Activated naive CD8-positive, alpha-beta T cell (primary cell): ENCODE measurements at regions not wholly inside any gene's neighbourhood (a gene's known extent, or its start where the extent isn't known, plus 50 kb on each side); places are given as distances from the start of the nearest gene placed in this dataset.

ENCODE experiments used
- H3K27ac Mint-ChIP-seq: one replicate; pipeline ENCODE4 v1.8.0; 2021; ENCODE audit warnings: mixed read lengths
- H3K27me3 Mint-ChIP-seq: one replicate; pipeline ENCODE4 v1.8.0; 2021; ENCODE audit warnings: mixed read lengths
- H3K36me3 Mint-ChIP-seq: one replicate; pipeline ENCODE4 v1.8.0; 2021; ENCODE audit warnings: mixed read lengths
- H3K4me1 Mint-ChIP-seq: one replicate; pipeline ENCODE4 v1.8.0; 2021; ENCODE audit warnings: low read depth, mixed read lengths
- H3K4me3 Mint-ChIP-seq: one replicate; pipeline ENCODE4 v1.8.0; 2021; ENCODE audit warnings: mild to moderate bottlenecking, mixed read lengths
- H3K9me3 Mint-ChIP-seq: one replicate; pipeline ENCODE4 v1.8.0; 2021; ENCODE audit warnings: low read depth, mixed read lengths

GRCh38 chr10:1964476-1964875 lies 227.2 kb upstream of the ADARB2 start:
- no peak overlapping the region for H3K27ac Mint-ChIP-seq
- no peaks in the 10 kb centered on the region for H3K36me3 Mint-ChIP-seq
- H3K27me3 Mint-ChIP-seq: no peaks in the 10 kb centered on the region
- H3K4me3 Mint-ChIP-seq: no peak overlapping the region
- H3K9me3 Mint-ChIP-seq: no peaks in the 10 kb centered on the region
- H3K4me1 Mint-ChIP-seq: no peaks in the 10 kb centered on the region

- Mint-ChIP-seq H3K4me1 (no peaks in the 10 kb centered on the region), H3K27ac (no peak overlapping the region), H3K4me3 (no peak overlapping the region), H3K36me3 (no peaks in the 10 kb centered on the region), H3K9me3 (no peaks in the 10 kb centered on the region), H3K27me3 (no peaks in the 10 kb centered on the region)
Measured at GRCh38 chr10:1963341-1963740, 226.0 kb upstream of the ADARB2 start.

GRCh38 chr10:1961989-1962388 lies 224.7 kb upstream of the ADARB2 start:
- peaks cover 9% of the 10 kb centered on the region for H3K4me1 Mint-ChIP-seq
- H3K36me3 Mint-ChIP-seq: no peaks in the 10 kb centered on the region
- no peaks in the 10 kb centered on the region for H3K27me3 Mint-ChIP-seq
- H3K27ac Mint-ChIP-seq: no peak overlapping the region
- no peaks in the 10 kb centered on the region for H3K9me3 Mint-ChIP-seq
- no peak overlapping the region for H3K4me3 Mint-ChIP-seq

GRCh38 chr10:1960982-1961381 lies 223.7 kb upstream of the ADARB2 start:
- Mint-ChIP-seq H3K27me3 (no peaks in the 10 kb centered on the region), H3K4me1 (peaks cover 9% of the 10 kb centered on the region), H3K36me3 (no peaks in the 10 kb centered on the region), H3K9me3 (no peaks in the 10 kb centered on the region), H3K27ac (no peak overlapping the region), H3K4me3 (no peak overlapping the region)

GRCh38 chr10:1957057-1957456 lies 219.7 kb upstream of the ADARB2 start:
- Mint-ChIP-seq H3K9me3 (no peaks in the 10 kb centered on the region), H3K27ac (no peak overlapping the region), H3K36me3 (no peaks in the 10 kb centered on the region), H3K4me3 (no peak overlapping the region), H3K27me3 (no peaks in the 10 kb centered on the region), H3K4me1 (peaks cover 9% of the 10 kb centered on the region)

- Mint-ChIP-seq H3K27ac (no peak overlapping the region), H3K36me3 (no peaks in the 10 kb centered on the region), H3K27me3 (no peaks in the 10 kb centered on the region), H3K4me1 (peaks cover 9% of the 10 kb centered on the region), H3K9me3 (no peaks in the 10 kb centered on the region), H3K4me3 (no peak overlapping the region)
Measured at GRCh38 chr10:1954300-1954699, 217.0 kb upstream of the ADARB2 start.

- Mint-ChIP-seq H3K27ac (no peak overlapping the region), H3K9me3 (no peaks in the 10 kb centered on the region), H3K4me1 (peaks cover 10% of the 10 kb centered on the region), H3K36me3 (no peaks in the 10 kb centered on the region), H3K4me3 (no peak overlapping the region), H3K27me3 (no peaks in the 10 kb centered on the region)
Measured at GRCh38 chr10:1952126-1953095, 215.1 kb upstream of the ADARB2 start.

GRCh38 chr10:1950803-1951495 lies 213.6 kb upstream of the ADARB2 start:
- H3K36me3 Mint-ChIP-seq: no peaks in the 10 kb centered on the region
- H3K27me3 Mint-ChIP-seq: no peaks in the 10 kb centered on the region
- H3K4me1 Mint-ChIP-seq: peaks cover 11% of the 10 kb centered on the region
- no peak overlapping the region for H3K27ac Mint-ChIP-seq
- no peak overlapping the region for H3K4me3 Mint-ChIP-seq
- H3K9me3 Mint-ChIP-seq: no peaks in the 10 kb centered on the region

- Mint-ChIP-seq H3K4me1 (peaks cover 22% of the 10 kb centered on the region), H3K4me3 (no peak overlapping the region), H3K27me3 (no peaks in the 10 kb centered on the region), H3K27ac (no peak overlapping the region), H3K9me3 (no peaks in the 10 kb centered on the region), H3K36me3 (no peaks in the 10 kb centered on the region)
Measured at GRCh38 chr10:1947464-1948003, 210.2 kb upstream of the ADARB2 start.

GRCh38 chr10:1944487-1944886 lies 207.2 kb upstream of the ADARB2 start:
- Mint-ChIP-seq H3K27me3 (no peaks in the 10 kb centered on the region), H3K27ac (peak overlapping the region; percentile 16), H3K4me1 (peaks cover 41% of the 10 kb centered on the region), H3K9me3 (peaks cover 2% of the 10 kb centered on the region), H3K4me3 (no peak overlapping the region), H3K36me3 (peaks cover 2% of the 10 kb centered on the region)

- Mint-ChIP-seq H3K4me1 (peaks cover 54% of the 10 kb centered on the region), H3K27ac (no peak overlapping the region), H3K36me3 (peaks cover 3% of the 10 kb centered on the region)
Measured at GRCh38 chr10:1942478-1942877, 205.2 kb upstream of the ADARB2 start.

GRCh38 chr10:1939016-1939415 lies 201.7 kb upstream of the ADARB2 start:
- peak overlapping the region; percentile 70 for H3K4me3 Mint-ChIP-seq

More at GRCh38 chr10:1942478-1942877, 205.2 kb upstream of the ADARB2 start:
- Mint-ChIP-seq H3K4me3 (no peak overlapping the region), H3K27me3 (no peaks in the 10 kb centered on the region), H3K9me3 (peaks cover 6% of the 10 kb centered on the region)

GRCh38 chr10:1938317-1938716 lies 201.0 kb upstream of the ADARB2 start:
- H3K36me3 Mint-ChIP-seq: peaks cover 3% of the 10 kb centered on the region
- peak overlapping the region; percentile 95 for H3K27ac Mint-ChIP-seq
- H3K4me1 Mint-ChIP-seq: peaks cover 56% of the 10 kb centered on the region
- peaks cover 7% of the 10 kb centered on the region for H3K9me3 Mint-ChIP-seq
- H3K27me3 Mint-ChIP-seq: no peaks in the 10 kb centered on the region
- H3K4me3 Mint-ChIP-seq: peak overlapping the region; percentile 70

More at GRCh38 chr10:1939016-1939415, 201.7 kb upstream of the ADARB2 start:
- H3K4me1 Mint-ChIP-seq: peaks cover 55% of the 10 kb centered on the region
- H3K27ac Mint-ChIP-seq: peak overlapping the region; percentile 95
- H3K9me3 Mint-ChIP-seq: peaks cover 7% of the 10 kb centered on the region
- H3K36me3 Mint-ChIP-seq: peaks cover 3% of the 10 kb centered on the region
- no peaks in the 10 kb centered on the region for H3K27me3 Mint-ChIP-seq

GRCh38 chr10:1935912-1936311 lies 198.6 kb upstream of the ADARB2 start:
- no peak overlapping the region for H3K27ac Mint-ChIP-seq
- H3K9me3 Mint-ChIP-seq: peaks cover 7% of the 10 kb centered on the region
- H3K27me3 Mint-ChIP-seq: no peaks in the 10 kb centered on the region
- no peak overlapping the region for H3K4me3 Mint-ChIP-seq
- peaks cover 54% of the 10 kb centered on the region for H3K4me1 Mint-ChIP-seq
- peaks cover 3% of the 10 kb centered on the region for H3K36me3 Mint-ChIP-seq

- peaks cover 4% of the 10 kb centered on the region for H3K9me3 Mint-ChIP-seq
- H3K4me1 Mint-ChIP-seq: peaks cover 29% of the 10 kb centered on the region
- H3K36me3 Mint-ChIP-seq: no peaks in the 10 kb centered on the region
- peak overlapping the region; percentile 63 for H3K4me3 Mint-ChIP-seq
- no peaks in the 10 kb centered on the region for H3K27me3 Mint-ChIP-seq
- H3K27ac Mint-ChIP-seq: no peak overlapping the region
Measured at GRCh38 chr10:1933215-1933614, 195.9 kb upstream of the ADARB2 start.
